IMR-90 (cell line): ENCODE measurements at regions not wholly inside any gene's neighbourhood (a gene's known extent, or its start where the extent isn't known, plus 50 kb on each side); places are given as distances from the start of the nearest gene placed in this dataset.

Source experiments
- ATAC-seq: fragments of 200-7000 bp; cut with Tn5 transposase; 2 replicates; pipeline ENCODE4 v1.9.1; 2020; ENCODE audit warnings: low read depth, mild to moderate bottlenecking, moderate library complexity
- BruUV-seq: library from RNA; stranded (reverse); fragments of 400-500 nt; replicated peaks from 2 replicates; lab custom pipeline; 2021; lab: Mats Ljungman, UMichigan
- CTCF ChIA-PET: fragments of 300-600 bp; formaldehyde crosslinking; extraction: SDS; loops from one replicate; lab custom pipeline; 2021; ENCODE audit warnings: antibody characterized with exemption; lab: Yijun Ruan, JAX
- POLR2A ChIA-PET: fragments of 300-600 bp; sonication (Branson Sonifier 250); formaldehyde crosslinking; loops from one replicate; lab custom pipeline; 2022; ENCODE audit warnings: antibody characterized with exemption; ENCODE audit not compliant: unreplicated experiment; lab: Charles Lee
- DNase-seq: peaks from one replicate; pipeline ENCODE4 v3.0.0; 2013
- H2AFZ ChIP-seq: replicated peaks from 2 replicates; pipeline ENCODE3; 2013; ENCODE audit warnings: low read length, mild to moderate bottlenecking; ENCODE audit not compliant: poor library complexity
- H2AK5ac ChIP-seq: 2 replicates; pipeline ENCODE4 v1.6.1; 2013; ENCODE audit warnings: low read depth, low read length, inconsistent platforms
- H2AK9ac ChIP-seq: replicated peaks from 2 replicates; pipeline ENCODE3; 2013; ENCODE audit warnings: mild to moderate bottlenecking, low read depth, low read length, moderate library complexity; ENCODE audit not compliant: poor library complexity
- H2BK120ac ChIP-seq: 2 replicates; pipeline ENCODE4 v1.6.1; 2013; ENCODE audit warnings: low read depth, low read length, inconsistent platforms
- H2BK15ac ChIP-seq: 3 replicates; pipeline ENCODE4 v1.6.1; 2013; ENCODE audit warnings: low read depth, low read length, inconsistent platforms
- H2BK20ac ChIP-seq: 2 replicates; pipeline ENCODE4 v1.6.1; 2013; ENCODE audit warnings: low read depth, mild to moderate bottlenecking, inconsistent platforms, low read length, moderate library complexity
- H2BK5ac ChIP-seq: 2 replicates; pipeline ENCODE4 v1.6.1; 2013; ENCODE audit warnings: mild to moderate bottlenecking, low read depth, low read length, inconsistent platforms; ENCODE audit not compliant: poor library complexity, severe bottlenecking
- H3K14ac ChIP-seq: replicated peaks from 2 replicates; pipeline ENCODE4 v1.6.1; 2013; ENCODE audit warnings: low read depth, low read length, inconsistent platforms
- H3K18ac ChIP-seq: 2 replicates; pipeline ENCODE4 v1.6.1; 2013; ENCODE audit warnings: low read depth, low read length, control low read depth
- H3K23ac ChIP-seq: 2 replicates; pipeline ENCODE4 v1.6.1; 2013; ENCODE audit warnings: low read depth, low read length, inconsistent platforms
- H3K27ac ChIP-seq: 2 replicates; pipeline ENCODE4 v1.5.1; 2013; ENCODE audit warnings: mild to moderate bottlenecking, control low read depth, low read length; ENCODE audit not compliant: insufficient read depth
- H3K27me3 ChIP-seq: 2 replicates; pipeline ENCODE4 v1.6.1; 2013; ENCODE audit warnings: low read length; ENCODE audit not compliant: control insufficient read depth, insufficient read depth
- H3K36me3 ChIP-seq: 2 replicates; pipeline ENCODE4 v1.6.1; 2013; ENCODE audit warnings: low read length, mixed read lengths; ENCODE audit not compliant: control insufficient read depth, insufficient read depth
- H3K4ac ChIP-seq: 2 replicates; pipeline ENCODE4 v1.6.1; 2013; ENCODE audit warnings: low read depth, low read length, inconsistent platforms
- H3K4me1 ChIP-seq: 2 replicates; pipeline ENCODE4 v1.6.1; 2013; ENCODE audit warnings: low read length, mixed read lengths; ENCODE audit not compliant: control insufficient read depth, insufficient read depth
- H3K4me2 ChIP-seq: 2 replicates; pipeline ENCODE4 v1.6.1; 2013; ENCODE audit warnings: low read depth, mild to moderate bottlenecking, control low read depth, low read length, moderate library complexity
- H3K4me3 ChIP-seq: 2 replicates; pipeline ENCODE4 v1.5.1; 2013; ENCODE audit warnings: low read depth, mild to moderate bottlenecking, control low read depth, low read length, moderate library complexity; ENCODE audit not compliant: insufficient read depth
- H3K56ac ChIP-seq: 2 replicates; pipeline ENCODE4 v1.6.1; 2013; ENCODE audit warnings: low read length, inconsistent platforms; ENCODE audit not compliant: insufficient read depth; ENCODE audit errors: extremely low read depth
- H3K79me1 ChIP-seq, 2 experiments: 2 replicates each; pipeline ENCODE4 v1.6.1; 2013; ENCODE audit warnings: low read length in 2 of 2, inconsistent platforms in 1 of 2, low read depth in 1 of 2
- H3K9ac ChIP-seq: 2 replicates; pipeline ENCODE4 v1.6.1; 2013; ENCODE audit warnings: low read depth, low read length, control low read depth
- H3K9me1 ChIP-seq: 2 replicates; pipeline ENCODE4 v1.6.1; 2013; ENCODE audit warnings: low read length, inconsistent platforms; ENCODE audit not compliant: insufficient read depth
- H3K9me3 ChIP-seq: 2 replicates; pipeline ENCODE4 v1.6.1; 2013; ENCODE audit warnings: low read length; ENCODE audit not compliant: control insufficient read depth, insufficient read depth
- H4K20me1 ChIP-seq: 2 replicates; pipeline ENCODE4 v1.6.1; 2013; ENCODE audit warnings: low read length, inconsistent platforms; ENCODE audit not compliant: insufficient read depth
- H4K5ac ChIP-seq: 2 replicates; pipeline ENCODE4 v1.6.1; 2013; ENCODE audit warnings: mild to moderate bottlenecking, low read depth, low read length, control low read depth
- H4K8ac ChIP-seq, 2 experiments: 2 replicates each; pipeline ENCODE4 v1.6.1; 2013; ENCODE audit warnings: low read depth in 2 of 2, low read length in 2 of 2, control low read depth in 1 of 2, inconsistent platforms in 1 of 2
- H4K91ac ChIP-seq: 2 replicates; pipeline ENCODE4 v1.6.1; 2013; ENCODE audit warnings: low read depth, low read length, inconsistent platforms; ENCODE audit not compliant: insufficient read depth
- BHLHE40 ChIP-seq: fragments of 150-350 bp; IDR thresholded peaks from 2 replicates; pipeline ENCODE4 v1.6.1; 2016; ENCODE audit warnings: mild to moderate bottlenecking, low read depth, low read length
- CEBPB ChIP-seq: IDR thresholded peaks from 2 replicates; pipeline ENCODE4 v1.6.1; 2012; ENCODE audit warnings: low read depth, low read length, improper control_type of control experiment
- CHD1 ChIP-seq: IDR thresholded peaks from 2 replicates; pipeline ENCODE4 v1.6.1; 2012; ENCODE audit warnings: low read depth, low read length, improper control_type of control experiment
- ELK1 ChIP-seq: fragments of 150-350 bp; IDR thresholded peaks from 2 replicates; pipeline ENCODE4 v1.6.1; 2016; ENCODE audit warnings: low read depth, mild to moderate bottlenecking, low read length, moderate library complexity, borderline replicate concordance
- FOS ChIP-seq: fragments of 150-350 bp; IDR thresholded peaks from 2 replicates; pipeline ENCODE4 v1.6.1; 2016; ENCODE audit warnings: low read depth, low read length
- MAFK ChIP-seq: IDR thresholded peaks from 2 replicates; pipeline ENCODE4 v1.6.1; 2012; ENCODE audit warnings: low read depth, low read length, improper control_type of control experiment
- MAZ ChIP-seq: IDR thresholded peaks from 2 replicates; pipeline ENCODE4 v1.6.1; 2012; ENCODE audit warnings: low read depth, mild to moderate bottlenecking, low read length, improper control_type of control experiment, moderate library complexity, borderline replicate concordance
- MXI1 ChIP-seq: IDR thresholded peaks from 2 replicates; pipeline ENCODE4 v1.6.1; 2012; ENCODE audit warnings: low read depth, mild to moderate bottlenecking, low read length, moderate library complexity, borderline replicate concordance
- NFE2L2 ChIP-seq: fragments of 150-350 bp; IDR thresholded peaks from 2 replicates; pipeline ENCODE4 v1.6.1; 2016; ENCODE audit warnings: low read depth, mild to moderate bottlenecking, low read length
- POLR2A ChIP-seq: IDR thresholded peaks from 2 replicates; pipeline ENCODE4 v1.6.1; 2012; ENCODE audit warnings: mild to moderate bottlenecking, low read depth, low read length
- RAD21 ChIP-seq: IDR thresholded peaks from 2 replicates; pipeline ENCODE4 v1.6.1; 2012; ENCODE audit warnings: low read length, improper control_type of control experiment
- RCOR1 ChIP-seq: IDR thresholded peaks from 2 replicates; pipeline ENCODE4 v1.6.1; 2012; ENCODE audit warnings: mild to moderate bottlenecking, low read length, improper control_type of control experiment; ENCODE audit not compliant: insufficient replicate concordance
- RFX5 ChIP-seq: IDR thresholded peaks from 2 replicates; pipeline ENCODE4 v1.8.0; 2012; ENCODE audit warnings: low read depth, mild to moderate bottlenecking, low read length, moderate library complexity
- SMC3 ChIP-seq: fragments of 150-350 bp; IDR thresholded peaks from 2 replicates; pipeline ENCODE4 v1.6.1; 2016; ENCODE audit warnings: low read depth, mild to moderate bottlenecking, antibody characterized with exemption, low read length, moderate library complexity
- USF2 ChIP-seq: fragments of 150-350 bp; IDR thresholded peaks from 2 replicates; pipeline ENCODE4 v1.6.1; 2017; ENCODE audit warnings: mild to moderate bottlenecking, antibody characterized with exemption, low read length, low read depth
- WGBS, 2 experiments: methylation state at CpG; one replicate each; pipeline versions ENCODE4 v1.1.5 to v1.1.7; 2013; ENCODE audit warnings: missing lambda C conversion rate in 2 of 2; ENCODE audit not compliant: insufficient read length in 1 of 2; ENCODE audit errors: extremely low coverage in 2 of 2; 5-methylcytosine and 5-hydroxymethylcytosine counted together
- dilution Hi-C: fragments of 300-500 bp; cut with HindIII; formaldehyde crosslinking; loops from one replicate; pipeline ENCODE4 v1.14.3; 2018; ENCODE audit warnings: low sequenced_read_pairs; ENCODE audit not compliant: unreplicated experiment
- in situ Hi-C: fragments of 300-500 bp; cut with MboI; formaldehyde crosslinking; loops from 3 replicates; pipeline ENCODE4 v1.14.3; 2019; ENCODE audit warnings: low sequenced_read_pairs, inconsistent platforms, mixed read lengths
- intact Hi-C: fragments of 100-400 bp; cut with micrococcal nuclease; formaldehyde crosslinking; loops from 2 replicates; pipeline ENCODE4 v1.10.0; 2022

- H2BK15ac ChIP-seq: no peak overlapping the region
- no TSS peak for BruUV-seq
- CTCF ChIA-PET: no interaction called here
- H4K20me1 ChIP-seq: no peaks in the 10 kb centered on the region
- H3K4me1 ChIP-seq: no peaks in the 10 kb centered on the region
- H3K4me3 ChIP-seq: no peak overlapping the region
- H3K9ac ChIP-seq: no peak overlapping the region
- ATAC-seq (no peak), DNase-seq (no peak)
- H2AK5ac ChIP-seq: no peak overlapping the region
- TF ChIP-seq MXI1: no peak
- TF ChIP-seq MAZ: no peak
- TF ChIP-seq USF2: no peak
- no peak for TF ChIP-seq ELK1
- no peak for TF ChIP-seq CHD1
- no peak for TF ChIP-seq MAFK
- TF ChIP-seq POLR2A: no peak
- TF ChIP-seq CEBPB: no peak
- TF ChIP-seq SMC3: no peak
- TF ChIP-seq RAD21: no peak
- no peak for TF ChIP-seq NFE2L2
- no peak for TF ChIP-seq RFX5
- no peak for TF ChIP-seq FOS
- no peak for TF ChIP-seq BHLHE40
- TF ChIP-seq RCOR1: no peak
- H3K27ac ChIP-seq: no peak overlapping the region
- no peak overlapping the region for H2AFZ ChIP-seq
- H3K79me1 ChIP-seq: no peaks in the 10 kb centered on the region
- H3K4me2 ChIP-seq: no peak overlapping the region
- H3K14ac ChIP-seq: no peak overlapping the region
- no peak overlapping the region for H2BK20ac ChIP-seq
- no peak overlapping the region for H3K4ac ChIP-seq
- intact Hi-C loops (no loop called here), dilution Hi-C loops (no loop called here), in situ Hi-C loops (no loop called here)
- no peak overlapping the region for H3K18ac ChIP-seq
- H4K5ac ChIP-seq: no peak overlapping the region
- no peaks in the 10 kb centered on the region for H3K9me3 ChIP-seq
- H2AK9ac ChIP-seq: no peak overlapping the region
- no peak overlapping the region for H2BK120ac ChIP-seq
- H3K9me1 ChIP-seq: no peaks in the 10 kb centered on the region
- H4K91ac ChIP-seq: no peak overlapping the region
- H3K23ac ChIP-seq: no peak overlapping the region
- no peaks in the 10 kb centered on the region for H3K36me3 ChIP-seq
- POLR2A ChIA-PET: no interaction called here
- peaks cover 2% of the 10 kb centered on the region; the same call in 1 of the 2 replicates for H3K27me3 ChIP-seq
- H3K56ac ChIP-seq: no peak overlapping the region
- 100% methylated on average over 1 of the region's 2 CpGs; no CpG with 5 or more reads in 1 of the 2 experiments for WGBS, 2 experiments
- H2BK5ac ChIP-seq: no peak overlapping the region
- no peak overlapping the region for H4K8ac ChIP-seq
Measured at GRCh38 chr12:114232187-114232586, 173.8 kb downstream of the TBX5 start.
